ENCODE measurements at regions not wholly inside any gene's neighbourhood (a gene's known extent, or its start where the extent isn't known, plus 50 kb on each side); places are given as distances from the start of the nearest gene placed in this dataset.

DNA sequence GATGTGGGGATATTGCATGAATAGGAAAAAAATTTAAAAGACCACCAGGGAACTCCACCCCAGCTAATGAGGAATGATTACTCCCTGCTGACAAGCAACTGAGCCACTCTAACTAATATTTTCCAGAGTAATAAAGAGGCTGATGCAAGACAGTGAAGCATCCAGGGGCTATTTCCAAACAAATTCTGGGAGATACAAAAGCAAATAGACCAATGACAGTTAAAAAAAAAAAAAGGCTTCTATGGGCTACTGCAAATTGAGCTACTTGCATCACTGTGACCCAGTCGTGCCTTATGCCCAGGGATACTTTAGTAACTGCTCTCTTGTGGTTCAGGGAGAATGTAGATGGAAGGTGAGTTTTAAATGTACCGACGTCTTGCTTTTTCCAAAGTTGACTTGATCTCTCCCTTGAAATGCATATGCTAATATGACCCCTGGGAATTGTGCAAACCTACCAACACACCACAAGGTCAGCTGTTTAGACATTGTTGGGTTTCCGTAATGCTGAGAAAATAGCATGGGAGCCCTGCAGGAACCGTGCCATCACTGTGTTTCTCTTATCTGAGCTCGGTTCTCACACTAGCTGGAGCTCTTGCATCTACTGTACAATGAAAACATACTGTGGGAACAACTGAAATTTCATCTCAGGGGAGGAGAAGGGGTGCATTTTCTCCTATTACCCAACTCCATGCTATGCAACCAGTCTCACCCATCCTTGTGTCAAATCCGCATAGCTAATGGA, 250.6 kb upstream of the MAP3K1 start:
- DNase-seq: no peak
- Histone ChIP-seq H2AFZ (ENCODE audit: insufficient read depth, low read length, poor library complexity) (no peak overlapping the region), H3K36me3 (ENCODE audit: control insufficient read depth in 1 of 2, insufficient read depth in 2 of 2, low read length in 2 of 2) (no peaks in the 10 kb centered on the region), H3K9me3 (ENCODE audit: insufficient read depth, low read depth, low read length) (no peaks in the 10 kb centered on the region), H2BK120ac (ENCODE audit: insufficient read depth, low read length, poor library complexity) (no peak overlapping the region), H3K27me3 (ENCODE audit: insufficient read depth, low read length) (no peaks in the 10 kb centered on the region), H4K8ac (ENCODE audit: low read depth, low read length) (no peak overlapping the region), H2AK5ac (ENCODE audit: low read length) (no peak overlapping the region), H3K79me2 (ENCODE audit: control insufficient read depth, insufficient read depth, low read length, poor library complexity) (no peaks in the 10 kb centered on the region), H2BK12ac (ENCODE audit: low read length) (no peak overlapping the region), H3K23ac (ENCODE audit: low read length) (no peak overlapping the region), H3K4me2 (ENCODE audit: low read length) (no peak overlapping the region), H3K14ac (ENCODE audit: low read length) (no peak overlapping the region), H3K9ac (ENCODE audit: low read length) (no peak overlapping the region), H3K4ac (ENCODE audit: low read depth, low read length) (no peak overlapping the region), H2BK5ac (ENCODE audit: low read depth, low read length, poor library complexity) (no peak overlapping the region), H3K79me1 (ENCODE audit: low read length) (no peaks in the 10 kb centered on the region), H4K12ac (ENCODE audit: low read depth, low read length) (no peak overlapping the region), H3K27ac (ENCODE audit: low read depth, low read length) (no peak overlapping the region), H3K4me3 (ENCODE audit: low read depth, low read length) (no peak overlapping the region), H4K91ac (ENCODE audit: low read depth, low read length) (no peak overlapping the region), H3K18ac (ENCODE audit: low read length) (no peak overlapping the region), H3K4me1 (ENCODE audit: control insufficient read depth in 1 of 2, insufficient read depth in 2 of 2, low read length in 2 of 2) (peaks cover 0 to 4% of the 10 kb centered on the region in 2 experiments)
- WGBS (ENCODE audit: extremely low coverage, insufficient coverage, insufficient read length): no CpG with 5 or more reads among the region's 7 CpGs

GRCh38 chr5:56561455-56561854, 253.9 kb upstream of the MAP3K1 start:
- Histone ChIP-seq H3K23ac (ENCODE audit: low read length) (no peak overlapping the region), H4K8ac (ENCODE audit: low read depth, low read length) (no peak overlapping the region), H2BK5ac (ENCODE audit: low read depth, low read length, poor library complexity) (no peak overlapping the region), H3K27me3 (ENCODE audit: insufficient read depth, low read length) (no peaks in the 10 kb centered on the region), H3K27ac (ENCODE audit: low read depth, low read length) (no peak overlapping the region), H2BK120ac (ENCODE audit: insufficient read depth, low read length, poor library complexity) (no peak overlapping the region), H3K14ac (ENCODE audit: low read length) (no peak overlapping the region), H3K4ac (ENCODE audit: low read depth, low read length) (no peak overlapping the region), H3K4me1 (ENCODE audit: control insufficient read depth in 1 of 2, insufficient read depth in 2 of 2, low read length in 2 of 2) (no peaks in the 10 kb centered on the region), H3K18ac (ENCODE audit: low read length) (no peak overlapping the region), H4K91ac (ENCODE audit: low read depth, low read length) (no peak overlapping the region), H3K9me3 (ENCODE audit: insufficient read depth, low read depth, low read length) (no peaks in the 10 kb centered on the region), H2AFZ (ENCODE audit: insufficient read depth, low read length, poor library complexity) (no peak overlapping the region), H3K79me1 (ENCODE audit: low read length) (no peaks in the 10 kb centered on the region), H2AK5ac (ENCODE audit: low read length) (no peak overlapping the region), H3K4me3 (ENCODE audit: low read depth, low read length) (no peak overlapping the region), H3K79me2 (ENCODE audit: control insufficient read depth, insufficient read depth, low read length, poor library complexity) (no peaks in the 10 kb centered on the region), H3K36me3 (ENCODE audit: control insufficient read depth in 1 of 2, insufficient read depth in 2 of 2, low read length in 2 of 2) (no peaks in the 10 kb centered on the region), H2BK12ac (ENCODE audit: low read length) (no peak overlapping the region), H3K9ac (ENCODE audit: low read length) (no peak overlapping the region), H3K4me2 (ENCODE audit: low read length) (no peak overlapping the region), H4K12ac (ENCODE audit: low read depth, low read length) (no peak overlapping the region)
- no CpG with 5 or more reads among the region's 2 CpGs for WGBS (ENCODE audit: extremely low coverage, insufficient coverage, insufficient read length)
- no peak for DNase-seq

- Histone ChIP-seq H3K9me3 (ENCODE audit: insufficient read depth, low read depth, low read length) (no peaks in the 10 kb centered on the region), H3K4me2 (ENCODE audit: low read length) (no peak overlapping the region), H4K91ac (ENCODE audit: low read depth, low read length) (no peak overlapping the region), H2BK120ac (ENCODE audit: insufficient read depth, low read length, poor library complexity) (no peak overlapping the region), H3K27me3 (ENCODE audit: insufficient read depth, low read length) (no peaks in the 10 kb centered on the region), H3K36me3 (ENCODE audit: control insufficient read depth in 1 of 2, insufficient read depth in 2 of 2, low read length in 2 of 2) (no peaks in the 10 kb centered on the region), H2AK5ac (ENCODE audit: low read length) (no peak overlapping the region), H2BK5ac (ENCODE audit: low read depth, low read length, poor library complexity) (no peak overlapping the region), H3K79me2 (ENCODE audit: control insufficient read depth, insufficient read depth, low read length, poor library complexity) (no peaks in the 10 kb centered on the region), H2AFZ (ENCODE audit: insufficient read depth, low read length, poor library complexity) (no peak overlapping the region), H2BK12ac (ENCODE audit: low read length) (no peak overlapping the region), H3K23ac (ENCODE audit: low read length) (no peak overlapping the region), H3K79me1 (ENCODE audit: low read length) (no peaks in the 10 kb centered on the region), H4K12ac (ENCODE audit: low read depth, low read length) (no peak overlapping the region), H3K14ac (ENCODE audit: low read length) (no peak overlapping the region), H3K4me1 (ENCODE audit: control insufficient read depth in 1 of 2, insufficient read depth in 2 of 2, low read length in 2 of 2) (no peaks in the 10 kb centered on the region), H4K8ac (ENCODE audit: low read depth, low read length) (no peak overlapping the region), H3K9ac (ENCODE audit: low read length) (no peak overlapping the region), H3K4me3 (ENCODE audit: low read depth, low read length) (no peak overlapping the region), H3K4ac (ENCODE audit: low read depth, low read length) (no peak overlapping the region), H3K18ac (ENCODE audit: low read length) (no peak overlapping the region), H3K27ac (ENCODE audit: low read depth, low read length) (no peak overlapping the region)
- whole genome bisulfite sequencing (ENCODE audit: extremely low coverage, insufficient coverage, insufficient read length): 100% methylated on average over 1 of the region's 4 CpGs
- DNase-seq: no peak
Measured at GRCh38 chr5:56558131-56558745, 257.1 kb upstream of the MAP3K1 start.

- Histone ChIP-seq H4K8ac (ENCODE audit: low read depth, low read length) (no peak overlapping the region), H2AFZ (ENCODE audit: insufficient read depth, low read length, poor library complexity) (no peak overlapping the region), H3K9ac (ENCODE audit: low read length) (no peak overlapping the region), H3K18ac (ENCODE audit: low read length) (no peak overlapping the region), H2BK120ac (ENCODE audit: insufficient read depth, low read length, poor library complexity) (no peak overlapping the region), H3K4me2 (ENCODE audit: low read length) (no peak overlapping the region), H3K4me3 (ENCODE audit: low read depth, low read length) (no peak overlapping the region), H3K79me2 (ENCODE audit: control insufficient read depth, insufficient read depth, low read length, poor library complexity) (no peaks in the 10 kb centered on the region), H3K9me3 (ENCODE audit: insufficient read depth, low read depth, low read length) (no peaks in the 10 kb centered on the region), H3K23ac (ENCODE audit: low read length) (no peak overlapping the region), H4K91ac (ENCODE audit: low read depth, low read length) (no peak overlapping the region), H3K27ac (ENCODE audit: low read depth, low read length) (no peak overlapping the region), H4K12ac (ENCODE audit: low read depth, low read length) (no peak overlapping the region), H3K4me1 (ENCODE audit: control insufficient read depth in 1 of 2, insufficient read depth in 2 of 2, low read length in 2 of 2) (no peaks in the 10 kb centered on the region), H3K14ac (ENCODE audit: low read length) (no peak overlapping the region), H3K4ac (ENCODE audit: low read depth, low read length) (no peak overlapping the region), H2AK5ac (ENCODE audit: low read length) (no peak overlapping the region), H2BK12ac (ENCODE audit: low read length) (no peak overlapping the region), H3K27me3 (ENCODE audit: insufficient read depth, low read length) (no peaks in the 10 kb centered on the region), H3K79me1 (ENCODE audit: low read length) (no peaks in the 10 kb centered on the region), H2BK5ac (ENCODE audit: low read depth, low read length, poor library complexity) (no peak overlapping the region), H3K36me3 (ENCODE audit: control insufficient read depth in 1 of 2, insufficient read depth in 2 of 2, low read length in 2 of 2) (no peaks in the 10 kb centered on the region)
- no CpG with 5 or more reads among the region's 3 CpGs for WGBS (ENCODE audit: extremely low coverage, insufficient coverage, insufficient read length)
- no peak for DNase-seq
Measured at GRCh38 chr5:56557198-56557597, 258.2 kb upstream of the MAP3K1 start.
